Erythroblast (primary cell): ENCODE measurements at regions not wholly inside any gene's neighbourhood (a gene's known extent, or its start where the extent isn't known, plus 50 kb on each side); places are given as distances from the start of the nearest gene placed in this dataset.

ENCODE experiments used
- GATA1 ChIP-seq: IDR thresholded peaks from 2 replicates; pipeline ENCODE4 v1.6.1; 2011; ENCODE audit warnings: low read depth, mild to moderate bottlenecking, control low read depth, low read length, moderate library complexity
- POLR2A ChIP-seq: IDR thresholded peaks from 2 replicates; pipeline ENCODE4 v1.6.1; 2011; ENCODE audit warnings: mild to moderate bottlenecking, low read length

DNA sequence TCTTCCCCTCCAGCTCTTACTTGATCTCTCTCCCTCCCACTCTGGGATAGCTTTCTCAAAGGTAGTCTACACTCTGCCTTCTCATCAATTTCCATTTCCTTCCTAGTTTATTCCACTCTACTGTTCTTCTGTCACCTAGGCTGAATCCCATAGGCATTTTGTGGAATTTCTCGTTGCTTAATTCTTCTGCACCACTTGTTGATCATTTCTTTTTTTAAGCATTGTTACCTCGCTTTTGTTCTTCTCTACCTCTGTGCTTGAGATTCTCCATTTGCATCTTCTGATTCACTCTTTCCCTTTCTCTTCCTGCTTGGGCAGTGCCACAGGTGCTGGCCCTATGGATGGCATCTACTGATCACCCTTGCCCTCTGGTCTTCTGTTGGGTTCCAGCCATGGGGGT lies 567.2 kb downstream of the CDH26 start:
- TF ChIP-seq POLR2A (no peak), GATA1 (no peak)
